ENCODE measurements at regions not wholly inside any gene's neighbourhood (a gene's known extent, or its start where the extent isn't known, plus 50 kb on each side); places are given as distances from the start of the nearest gene placed in this dataset.

GRCh38 chr15:46526726-46527110, 891.9 kb downstream of the SQOR start:
- H3K9me3 Mint-ChIP-seq (ENCODE audit: unreplicated experiment), result peaks cover 3% of the 10 kb centered on the region
- no peaks in the 10 kb centered on the region for H3K4me1 ChIP-seq (ENCODE audit: insufficient read depth, low read length)
- H3K27ac ChIP-seq (ENCODE audit: low read depth, low read length), result no peak overlapping the region
- H3K4me2 ChIP-seq (ENCODE audit: low read length), result no peak overlapping the region
- H3K9me3 ChIP-seq (ENCODE audit: insufficient read depth, low read depth, low read length), result no peaks in the 10 kb centered on the region
- no peaks in the 10 kb centered on the region for H4K20me1 ChIP-seq (ENCODE audit: insufficient read depth, low read length)
- no peaks in the 10 kb centered on the region for H3K36me3 ChIP-seq (ENCODE audit: insufficient read depth, low read length)
- no peak overlapping the region for H3K9ac ChIP-seq (ENCODE audit: low read length)
- FAIRE-seq, result no peak
- H3K4me3 Mint-ChIP-seq (ENCODE audit: unreplicated experiment), result no peak overlapping the region
- no peak overlapping the region for H3K27ac Mint-ChIP-seq (ENCODE audit: unreplicated experiment)
- no peaks in the 10 kb centered on the region for H3K79me2 ChIP-seq (ENCODE audit: insufficient read depth, low read length)
- H3K4me3 ChIP-seq (ENCODE audit: insufficient read depth, low read depth, low read length), result no peak overlapping the region
- H3K27me3 ChIP-seq (ENCODE audit: insufficient read depth, low read length), result no peaks in the 10 kb centered on the region
- H2AFZ ChIP-seq (ENCODE audit: low read depth, low read length), result no peak overlapping the region
- no peaks in the 10 kb centered on the region for H3K4me1 Mint-ChIP-seq (ENCODE audit: low read depth, unreplicated experiment)
- no peak for TF ChIP-seq CTCF (IDR thresholded peaks at IDR 0.05; ENCODE audit: insufficient read depth, low read depth, low read length)
- no peak for TF ChIP-seq EZH2 (IDR thresholded peaks at IDR 0.05; ENCODE audit: insufficient read depth, low read length)
- DNase-seq (ENCODE audit: low read depth), result no peak
- H3K27me3 Mint-ChIP-seq (ENCODE audit: low read depth, unreplicated experiment), result no peaks in the 10 kb centered on the region
- H3K36me3 Mint-ChIP-seq (ENCODE audit: low read depth, unreplicated experiment), result no peaks in the 10 kb centered on the region

GRCh38 chr15:46543626-46544025, 908.8 kb downstream of the SQOR start:
- Mint-ChIP-seq H3K4me3 (ENCODE audit: unreplicated experiment) (no peak overlapping the region), H3K27ac (ENCODE audit: unreplicated experiment) (no peak overlapping the region)
- TF ChIP-seq EZH2 (IDR thresholded peaks at IDR 0.05; ENCODE audit: insufficient read depth, low read length) (no peak), CTCF (IDR thresholded peaks at IDR 0.05; ENCODE audit: insufficient read depth, low read depth, low read length) (no peak)

GRCh38 chr15:46548989-46549388, 914.2 kb downstream of the SQOR start:
- no peaks in the 10 kb centered on the region for H3K4me1 Mint-ChIP-seq (ENCODE audit: low read depth, unreplicated experiment)

More at GRCh38 chr15:46543626-46544025, 908.8 kb downstream of the SQOR start:
- Histone ChIP-seq H3K27ac (ENCODE audit: low read depth, low read length) (no peak overlapping the region), H3K9ac (ENCODE audit: low read length) (no peak overlapping the region), H3K9me3 (ENCODE audit: insufficient read depth, low read depth, low read length) (no peaks in the 10 kb centered on the region), H4K20me1 (ENCODE audit: insufficient read depth, low read length) (no peaks in the 10 kb centered on the region), H3K4me3 (ENCODE audit: insufficient read depth, low read depth, low read length) (no peak overlapping the region), H2AFZ (ENCODE audit: low read depth, low read length) (no peak overlapping the region), H3K27me3 (ENCODE audit: insufficient read depth, low read length) (no peaks in the 10 kb centered on the region), H3K36me3 (ENCODE audit: insufficient read depth, low read length) (no peaks in the 10 kb centered on the region), H3K4me1 (ENCODE audit: insufficient read depth, low read length) (no peaks in the 10 kb centered on the region), H3K79me2 (ENCODE audit: insufficient read depth, low read length) (no peaks in the 10 kb centered on the region), H3K4me2 (ENCODE audit: low read length) (no peak overlapping the region)
- H3K36me3 Mint-ChIP-seq (ENCODE audit: low read depth, unreplicated experiment), result no peaks in the 10 kb centered on the region
- H3K27me3 Mint-ChIP-seq (ENCODE audit: low read depth, unreplicated experiment), result no peaks in the 10 kb centered on the region
- no peak for FAIRE-seq
- no peak for DNase-seq (ENCODE audit: low read depth)
- H3K9me3 Mint-ChIP-seq (ENCODE audit: unreplicated experiment), result peaks cover 17% of the 10 kb centered on the region
- no peaks in the 10 kb centered on the region for H3K4me1 Mint-ChIP-seq (ENCODE audit: low read depth, unreplicated experiment)

More at GRCh38 chr15:46548989-46549388, 914.2 kb downstream of the SQOR start:
- Histone ChIP-seq H3K27ac (ENCODE audit: low read depth, low read length) (no peak overlapping the region), H3K79me2 (ENCODE audit: insufficient read depth, low read length) (no peaks in the 10 kb centered on the region), H3K27me3 (ENCODE audit: insufficient read depth, low read length) (no peaks in the 10 kb centered on the region), H4K20me1 (ENCODE audit: insufficient read depth, low read length) (no peaks in the 10 kb centered on the region), H3K9me3 (ENCODE audit: insufficient read depth, low read depth, low read length) (no peaks in the 10 kb centered on the region), H3K4me3 (ENCODE audit: insufficient read depth, low read depth, low read length) (no peak overlapping the region), H3K4me2 (ENCODE audit: low read length) (no peak overlapping the region), H3K36me3 (ENCODE audit: insufficient read depth, low read length) (no peaks in the 10 kb centered on the region), H3K4me1 (ENCODE audit: insufficient read depth, low read length) (no peaks in the 10 kb centered on the region), H2AFZ (ENCODE audit: low read depth, low read length) (no peak overlapping the region), H3K9ac (ENCODE audit: low read length) (no peak overlapping the region)
- Mint-ChIP-seq H3K27ac (ENCODE audit: unreplicated experiment) (no peak overlapping the region), H3K27me3 (ENCODE audit: low read depth, unreplicated experiment) (no peaks in the 10 kb centered on the region), H3K9me3 (ENCODE audit: unreplicated experiment) (no peaks in the 10 kb centered on the region), H3K36me3 (ENCODE audit: low read depth, unreplicated experiment) (no peaks in the 10 kb centered on the region), H3K4me3 (ENCODE audit: unreplicated experiment) (no peak overlapping the region)
- FAIRE-seq, result no peak
- TF ChIP-seq EZH2 (IDR thresholded peaks at IDR 0.05; ENCODE audit: insufficient read depth, low read length) (no peak), CTCF (IDR thresholded peaks at IDR 0.05; ENCODE audit: insufficient read depth, low read depth, low read length) (no peak)
- DNase-seq (ENCODE audit: low read depth), result no peak

Data from astrocyte (in vitro differentiated cells and primary cell).